ENCODE measurements at regions not wholly inside any gene's neighbourhood (a gene's known extent, or its start where the extent isn't known, plus 50 kb on each side); places are given as distances from the start of the nearest gene placed in this dataset.

DNA sequence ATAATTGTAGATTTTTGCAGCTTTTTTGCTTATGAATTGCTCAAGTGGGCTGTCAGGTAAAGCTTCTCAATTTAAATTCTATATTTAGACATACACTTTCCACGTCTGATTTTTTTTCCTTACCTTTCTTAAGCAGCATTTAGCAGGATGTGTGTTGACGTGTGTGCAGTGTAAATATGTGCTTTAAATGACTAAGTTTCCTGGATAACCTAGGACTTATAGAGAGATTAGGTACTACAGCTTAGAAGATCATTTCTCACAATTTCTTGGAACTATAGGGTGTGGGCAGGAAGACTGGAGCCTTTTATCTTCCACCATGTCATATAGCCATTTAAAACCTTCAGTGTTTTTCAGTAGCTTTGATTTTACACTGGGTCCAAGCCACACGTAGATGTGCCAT, 263.5 kb downstream of the NOVA1 start:
- intact Hi-C loops (cut with micrococcal nuclease) (no loop called here), dilution Hi-C loops (cut with HindIII; ENCODE audit: low sequenced_read_pairs, unreplicated experiment) (no loop called here), in situ Hi-C loops (cut with MboI; ENCODE audit: low sequenced_read_pairs) (no loop called here)
- Histone ChIP-seq H2BK15ac (ENCODE audit: low read depth, low read length) (no peak overlapping the region), H3K18ac (ENCODE audit: low read depth, low read length) (no peak overlapping the region), H3K4me1 (ENCODE audit: control insufficient read depth, insufficient read depth, low read length) (no peaks in the 10 kb centered on the region), H3K14ac (replicated peaks; ENCODE audit: low read depth, low read length) (no peak overlapping the region), H3K56ac (ENCODE audit: extremely low read depth, insufficient read depth, low read length) (no peak overlapping the region), H2BK120ac (ENCODE audit: low read depth, low read length) (no peak overlapping the region), H3K9ac (ENCODE audit: low read depth, low read length) (no peak overlapping the region), H3K9me1 (ENCODE audit: insufficient read depth, low read length) (no peaks in the 10 kb centered on the region), H3K4me3 (ENCODE audit: insufficient read depth, low read depth, low read length) (no peak overlapping the region), H3K27me3 (ENCODE audit: control insufficient read depth, insufficient read depth, low read length) (no peaks in the 10 kb centered on the region), H3K36me3 (ENCODE audit: control insufficient read depth, insufficient read depth, low read length) (no peaks in the 10 kb centered on the region), H3K79me1 (ENCODE audit: low read depth in 1 of 2, low read length in 2 of 2) (no peaks in the 10 kb centered on the region), H3K4me2 (ENCODE audit: low read depth, low read length) (no peak overlapping the region), H4K5ac (ENCODE audit: low read depth, low read length) (no peak overlapping the region), H2AK5ac (ENCODE audit: low read depth, low read length) (no peak overlapping the region), H4K20me1 (ENCODE audit: insufficient read depth, low read length) (no peaks in the 10 kb centered on the region), H4K91ac (ENCODE audit: insufficient read depth, low read depth, low read length) (no peak overlapping the region), H2BK5ac (ENCODE audit: low read depth, low read length, poor library complexity, severe bottlenecking) (no peak overlapping the region), H4K8ac (ENCODE audit: low read depth in 2 of 2, low read length in 2 of 2) (no peak overlapping the region), H2AFZ (replicated peaks; ENCODE audit: low read length, poor library complexity) (no peak overlapping the region), H2BK20ac (ENCODE audit: low read depth, low read length) (no peak overlapping the region), H2AK9ac (replicated peaks; ENCODE audit: low read depth, low read length, poor library complexity) (no peak overlapping the region), H3K4ac (ENCODE audit: low read depth, low read length) (no peak overlapping the region), H3K9me3 (ENCODE audit: control insufficient read depth, insufficient read depth, low read length) (no peaks in the 10 kb centered on the region), H3K27ac (ENCODE audit: insufficient read depth, low read length) (no peak overlapping the region), H3K23ac (ENCODE audit: low read depth, low read length) (no peak overlapping the region)
- WGBS, 2 experiments (ENCODE audit: extremely low coverage in 2 of 2, insufficient read length in 1 of 2): no CpG with 5 or more reads among the region's 3 CpGs
- no TSS peak for BruUV-seq (replicated peaks)
- ATAC-seq (ENCODE audit: low read depth) (no peak), DNase-seq (no peak)
- TF ChIP-seq, protein P1, sequence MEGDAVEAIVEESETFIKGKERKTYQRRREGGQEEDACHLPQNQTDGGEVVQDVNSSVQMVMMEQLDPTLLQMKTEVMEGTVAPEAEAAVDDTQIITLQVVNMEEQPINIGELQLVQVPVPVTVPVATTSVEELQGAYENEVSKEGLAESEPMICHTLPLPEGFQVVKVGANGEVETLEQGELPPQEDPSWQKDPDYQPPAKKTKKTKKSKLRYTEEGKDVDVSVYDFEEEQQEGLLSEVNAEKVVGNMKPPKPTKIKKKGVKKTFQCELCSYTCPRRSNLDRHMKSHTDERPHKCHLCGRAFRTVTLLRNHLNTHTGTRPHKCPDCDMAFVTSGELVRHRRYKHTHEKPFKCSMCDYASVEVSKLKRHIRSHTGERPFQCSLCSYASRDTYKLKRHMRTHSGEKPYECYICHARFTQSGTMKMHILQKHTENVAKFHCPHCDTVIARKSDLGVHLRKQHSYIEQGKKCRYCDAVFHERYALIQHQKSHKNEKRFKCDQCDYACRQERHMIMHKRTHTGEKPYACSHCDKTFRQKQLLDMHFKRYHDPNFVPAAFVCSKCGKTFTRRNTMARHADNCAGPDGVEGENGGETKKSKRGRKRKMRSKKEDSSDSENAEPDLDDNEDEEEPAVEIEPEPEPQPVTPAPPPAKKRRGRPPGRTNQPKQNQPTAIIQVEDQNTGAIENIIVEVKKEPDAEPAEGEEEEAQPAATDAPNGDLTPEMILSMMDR (conservative IDR thresholded peaks at IDR 0.05; ENCODE audit: low read depth, low read length): no peak
- TF ChIP-seq SMC3 (IDR thresholded peaks at IDR 0.05; ENCODE audit: low read depth, low read length) (no peak), POLR2A (IDR thresholded peaks at IDR 0.05; ENCODE audit: low read depth, low read length) (no peak), RCOR1 (IDR thresholded peaks at IDR 0.05; ENCODE audit: insufficient replicate concordance, low read length) (no peak), RFX5 (IDR thresholded peaks at IDR 0.05; ENCODE audit: low read depth, low read length) (no peak)
- ChIA-PET CTCF (no interaction called here), POLR2A (ENCODE audit: unreplicated experiment) (no interaction called here)
